Fibroblast of the conjunctiva (primary cell): ENCODE measurements at regions not wholly inside any gene's neighbourhood (a gene's known extent, or its start where the extent isn't known, plus 50 kb on each side); places are given as distances from the start of the nearest gene placed in this dataset.
"Not testable (repeated sequence)": the region's sequence is repeated elsewhere in the genome, so short reads cannot be mapped to it uniquely, and the experiment has no call there.

Experiments used
- DNase-seq: peaks from one replicate; pipeline ENCODE4 v3.0.0-alpha.2; 2010; ENCODE audit warnings: low read depth

DNA sequence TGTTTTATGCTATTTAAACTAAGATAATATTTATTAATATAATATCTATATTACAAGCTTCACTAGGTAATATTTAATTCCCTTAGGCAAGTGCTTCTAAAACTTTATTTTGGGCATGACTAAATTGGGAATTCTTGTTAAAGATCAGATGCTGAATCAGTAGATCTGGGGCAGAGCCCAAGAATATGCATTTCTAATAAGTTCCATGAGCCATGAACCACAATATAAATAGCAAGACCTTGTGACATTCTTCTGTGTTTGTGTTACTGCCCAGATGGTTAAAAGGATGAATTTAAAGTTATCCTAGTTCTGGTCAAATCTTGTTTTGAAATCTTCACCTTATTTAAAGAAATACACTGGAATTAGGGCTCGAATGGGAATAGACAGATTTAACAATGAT lies 258.4 kb upstream of the CACNA2D1 start:
- DNase-seq = no peak

GRCh38 chr7:82700741-82701140 lies 257.2 kb upstream of the CACNA2D1 start:
- no peak for DNase-seq

DNA sequence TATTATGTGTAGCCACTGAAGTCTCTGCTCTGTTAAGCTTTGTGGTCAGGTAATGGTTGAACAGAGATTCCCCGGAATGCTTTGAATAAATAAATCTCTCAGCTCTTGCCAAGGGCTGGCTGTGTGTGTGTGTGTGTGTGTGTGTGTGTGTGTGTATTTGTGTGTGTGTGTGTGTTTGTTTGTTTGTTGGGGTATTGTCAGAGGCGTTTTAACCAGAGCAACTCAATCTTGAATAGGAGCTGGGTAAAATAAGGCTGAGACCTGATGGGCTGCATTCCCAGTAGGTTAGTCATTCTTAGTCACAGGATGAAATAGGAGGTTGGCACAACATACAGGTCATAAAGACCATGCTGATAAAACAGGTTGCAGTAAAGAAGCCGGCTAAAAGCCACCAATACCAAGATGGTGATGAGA lies 256.2 kb upstream of the CACNA2D1 start:
- DNase-seq = no peak

DNA sequence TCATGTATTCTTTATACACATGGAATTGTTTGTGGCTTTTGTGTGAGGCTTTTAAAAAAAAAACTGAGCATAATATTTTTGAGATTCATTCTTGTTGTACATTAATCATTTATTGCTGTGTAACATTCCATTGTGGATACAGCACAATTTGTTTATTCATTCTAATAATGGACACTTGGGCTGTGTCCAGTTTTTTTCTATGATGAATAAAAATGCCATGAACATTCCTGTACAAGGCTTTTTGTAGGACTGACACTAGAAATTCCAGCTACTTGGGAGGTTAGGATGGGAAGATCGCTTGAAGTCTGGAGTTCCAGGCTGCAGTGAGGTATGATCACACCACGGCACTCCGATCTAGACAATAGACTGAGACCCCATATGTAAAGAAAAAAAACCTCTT lies 254.3 kb upstream of the CACNA2D1 start:
- DNase-seq = no peak

GRCh38 chr7:82696631-82697030 lies 253.1 kb upstream of the CACNA2D1 start:
- no peak for DNase-seq

- no peak for DNase-seq
Measured at GRCh38 chr7:82694022-82694421, 250.4 kb upstream of the CACNA2D1 start.

- no peak for DNase-seq
Measured at GRCh38 chr7:82690929-82691328, 247.4 kb upstream of the CACNA2D1 start.

GRCh38 chr7:82685214-82685613 lies 241.6 kb upstream of the CACNA2D1 start:
- no peak for DNase-seq

DNA sequence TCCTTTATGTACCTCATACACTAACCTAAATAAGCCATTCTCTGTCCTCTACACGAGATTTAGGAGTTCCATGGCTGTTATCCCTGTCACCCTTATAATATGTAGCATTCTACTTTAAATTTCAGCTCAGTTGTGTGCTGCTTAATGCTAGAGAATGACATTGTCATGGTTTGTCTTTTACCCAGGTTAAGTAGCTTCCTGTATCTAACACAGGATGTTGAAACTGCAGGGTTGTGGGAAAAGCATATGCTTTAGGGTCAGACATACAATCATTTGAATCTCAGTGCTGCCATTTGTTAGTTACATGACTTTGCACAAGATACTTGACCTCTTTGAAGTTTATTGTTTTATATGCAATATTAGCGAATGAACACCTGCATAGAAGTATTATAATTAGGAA lies 235.1 kb upstream of the CACNA2D1 start:
- DNase-seq = no peak

GRCh38 chr7:82678259-82678658 lies 234.7 kb upstream of the CACNA2D1 start:
- DNase-seq = no peak

DNA sequence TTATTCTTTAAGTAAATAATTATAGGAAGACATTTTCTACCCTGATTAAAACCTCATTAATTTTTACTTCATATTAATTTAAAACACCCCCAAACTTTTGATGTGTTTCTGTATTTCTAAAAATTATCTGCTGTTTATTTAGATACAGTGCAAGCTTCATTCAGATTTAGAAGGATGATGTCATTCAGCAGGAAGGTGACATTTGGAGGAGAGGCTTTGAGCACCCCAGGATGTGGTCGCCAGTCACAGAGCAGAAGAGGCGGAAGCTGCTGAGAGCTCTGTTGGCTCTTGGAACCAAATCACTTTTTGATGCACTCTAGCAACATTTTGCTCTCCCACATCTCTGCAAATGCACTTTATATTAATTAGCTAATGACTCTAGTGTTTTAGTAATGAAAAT lies 233.9 kb upstream of the CACNA2D1 start:
- DNase-seq = no peak

DNA sequence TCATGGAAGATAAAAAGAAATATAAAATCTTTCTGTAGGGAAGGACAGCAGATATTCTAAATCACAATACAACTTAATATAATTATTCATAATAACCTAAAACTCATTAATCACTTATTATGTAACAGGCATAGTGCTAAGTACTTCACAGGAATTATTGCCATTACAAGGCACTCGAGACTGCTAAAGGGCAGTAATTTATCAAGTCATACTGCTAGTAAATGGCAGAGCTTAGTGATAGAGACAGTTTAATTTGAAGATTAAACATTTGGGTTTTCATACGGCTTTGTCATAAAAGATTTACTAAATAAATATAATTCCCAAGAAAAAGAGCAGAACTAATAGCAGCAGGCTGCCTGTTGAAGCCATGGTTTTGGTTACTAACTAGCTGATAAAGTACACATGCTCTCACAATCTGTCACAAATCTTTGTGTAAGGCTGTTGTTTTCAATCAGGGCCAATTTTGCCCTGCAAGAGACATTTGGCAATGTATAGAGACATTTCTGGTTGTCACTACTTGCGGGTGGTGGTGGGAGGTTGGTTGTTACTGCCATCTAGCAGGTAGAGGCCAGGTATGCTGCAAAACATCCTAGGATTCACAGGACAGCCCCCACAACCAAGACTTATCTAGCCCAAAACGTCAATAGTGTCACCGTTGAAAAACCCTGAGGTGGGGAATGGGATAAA lies 233.3 kb upstream of the CACNA2D1 start:
- no peak for DNase-seq

DNA sequence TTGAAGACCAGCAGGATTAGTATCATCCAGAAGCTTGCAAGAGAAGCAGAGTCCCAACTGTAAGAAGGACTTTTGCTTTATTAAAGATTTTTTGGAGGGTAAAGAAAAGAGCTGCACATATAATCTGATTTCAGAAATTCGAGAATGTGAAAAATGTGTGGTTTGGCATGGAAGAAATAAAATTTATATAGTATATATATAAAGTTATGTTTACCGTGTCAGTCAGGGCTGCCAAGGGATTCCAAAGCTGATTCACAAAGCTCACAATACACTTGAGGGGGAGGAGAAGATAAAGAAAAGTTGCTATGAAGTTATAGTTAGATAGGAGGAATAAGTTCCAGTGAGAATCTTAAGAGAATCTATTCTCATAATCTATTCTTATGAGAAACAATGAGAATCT lies 231.8 kb upstream of the CACNA2D1 start:
- DNase-seq = no peak

GRCh38 chr7:82674268-82674667 lies 230.7 kb upstream of the CACNA2D1 start:
- no peak for DNase-seq

DNA sequence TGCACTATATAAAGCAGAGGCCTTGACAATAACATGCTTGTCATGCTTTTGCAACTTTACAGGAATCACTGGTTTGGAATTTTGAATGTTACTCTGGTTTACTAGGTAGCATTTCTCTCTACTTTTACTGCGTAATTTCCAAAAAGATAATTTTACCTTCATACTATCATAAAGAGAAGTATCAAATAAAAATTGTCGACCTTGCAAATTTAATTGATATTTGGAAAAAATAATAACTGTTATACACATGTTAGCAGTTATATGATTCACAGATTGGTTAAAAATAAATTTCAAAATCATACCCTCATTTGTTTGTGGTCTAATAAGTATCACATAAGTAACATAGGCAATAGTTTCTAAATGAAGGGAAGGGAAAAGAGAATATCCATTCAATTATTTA lies 228.5 kb upstream of the CACNA2D1 start:
- DNase-seq = no peak

GRCh38 chr7:82669141-82669540 lies 225.6 kb upstream of the CACNA2D1 start:
- DNase-seq = no peak

DNA sequence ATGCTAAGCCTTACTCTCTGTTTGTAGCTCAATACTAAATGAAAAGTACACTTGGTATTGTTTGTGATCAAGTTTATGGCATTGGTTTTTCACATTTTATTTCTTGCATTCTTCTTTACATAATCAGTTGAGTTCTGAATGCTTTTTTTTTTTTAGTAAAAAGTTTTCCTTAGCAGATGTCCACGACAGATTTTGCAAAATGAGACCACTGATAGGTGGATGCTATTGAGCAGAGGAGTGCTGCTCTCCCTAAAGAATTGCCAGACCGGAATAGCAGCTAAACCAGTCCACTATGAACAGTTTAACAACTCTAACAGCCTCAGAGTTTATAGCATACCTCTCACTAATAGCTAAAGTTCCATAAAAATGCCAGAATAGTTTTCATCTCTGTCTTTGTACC lies 225.1 kb upstream of the CACNA2D1 start:
- no peak for DNase-seq

DNA sequence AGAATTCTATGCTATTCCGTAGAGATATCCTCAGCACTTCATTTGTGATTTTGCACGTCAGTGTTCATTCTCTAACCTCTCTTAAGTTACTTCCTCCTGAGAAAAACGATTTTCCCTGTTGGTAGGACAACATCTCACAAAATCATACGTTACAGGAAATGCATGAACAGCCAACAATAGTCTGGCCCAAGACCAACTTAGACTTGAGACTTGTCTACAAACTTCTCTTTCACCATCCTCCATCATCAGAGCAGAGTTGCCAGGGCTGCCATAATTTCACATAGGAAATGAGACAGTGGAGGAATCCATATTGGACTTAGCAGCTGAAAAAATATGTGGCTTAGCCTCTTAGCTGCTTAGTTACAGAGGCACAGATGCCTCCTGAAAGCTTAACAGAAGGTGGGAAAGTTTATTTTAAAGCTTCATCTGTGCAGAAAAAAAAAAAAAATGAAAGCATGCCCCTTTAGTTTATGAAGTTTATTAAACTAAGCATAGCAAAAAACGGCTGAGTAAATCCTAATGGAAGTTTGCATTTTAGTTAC lies 222.5 kb upstream of the CACNA2D1 start:
- no peak for DNase-seq

DNA sequence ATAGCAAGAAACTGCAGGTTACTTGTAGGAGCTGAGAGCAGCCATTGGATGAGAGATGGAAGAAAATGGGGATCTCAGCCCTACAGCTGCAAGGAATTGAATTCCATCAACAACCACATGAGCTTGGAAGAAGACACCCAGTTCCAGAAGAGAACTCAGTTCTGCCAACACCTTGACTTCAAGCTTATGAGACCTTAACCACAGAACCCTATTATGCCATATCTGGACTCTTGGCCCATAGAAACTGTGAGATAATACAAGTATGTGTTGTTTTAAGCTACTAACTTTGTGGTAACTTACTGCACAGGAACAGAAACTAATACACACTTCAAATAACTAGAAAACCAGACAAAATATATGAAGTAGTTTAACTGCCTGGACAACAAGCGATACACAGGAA lies 212.4 kb upstream of the CACNA2D1 start:
- DNase-seq = no peak

DNA sequence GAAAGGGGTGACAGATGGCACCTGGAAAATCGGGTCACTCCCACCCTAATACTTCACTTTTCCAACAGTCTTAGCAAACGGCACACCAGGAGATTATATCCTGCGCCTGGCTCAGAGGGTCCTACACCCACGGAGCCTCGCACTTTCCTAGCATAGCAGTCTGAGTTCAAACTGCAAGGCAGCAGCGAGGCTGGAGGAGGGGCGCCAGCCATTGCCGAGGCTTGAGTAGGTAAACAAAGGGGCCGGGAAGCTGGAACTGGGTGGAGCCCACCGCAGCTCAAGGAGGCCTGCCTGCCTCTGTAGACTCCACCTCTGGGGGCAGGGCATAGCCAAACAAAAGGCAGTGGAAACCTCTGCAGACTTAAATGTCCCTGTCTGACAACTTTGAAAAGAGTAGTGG lies 206.5 kb upstream of the CACNA2D1 start:
- DNase-seq = not testable (repeated sequence)

GRCh38 chr7:82633592-82633991 lies 190.0 kb upstream of the CACNA2D1 start:
- DNase-seq = no peak

- no peak for DNase-seq
Measured at GRCh38 chr7:82631998-82632397, 188.4 kb upstream of the CACNA2D1 start.

- DNase-seq = no peak
Measured at GRCh38 chr7:82629583-82629982, 186.0 kb upstream of the CACNA2D1 start.

GRCh38 chr7:82625377-82625776 lies 181.8 kb upstream of the CACNA2D1 start:
- no peak for DNase-seq
